A549 (cell line): ENCODE measurements at regions not wholly inside any gene's neighbourhood (a gene's known extent, or its start where the extent isn't known, plus 50 kb on each side); places are given as distances from the start of the nearest gene placed in this dataset.
A peak's percentile ranks its signal among the peaks of the same experiment; 100 is the strongest.

Source experiments
- ATAC-seq, 2 experiments: fragments of 200-7000 bp in 1 of 2; fragments of >200 bp in 1 of 2; cut with Nextera tagmentation in 1 of 2; cut with Tn5 transposase in 1 of 2; 3 replicates each; pipeline versions ENCODE4 v1.8.0 to v1.9.1; 2018 to 2020; ENCODE audit warnings: mild to moderate bottlenecking in 1 of 2, moderate library complexity in 1 of 2
- CTCF ChIA-PET: fragments of 300-600 bp; sonication (Branson Sonifier 250); formaldehyde crosslinking; extraction: SDS; loops from one replicate; lab custom pipeline; 2021; ENCODE audit warnings: antibody characterized with exemption, inconsistent platforms; lab: Yijun Ruan, JAX
- POLR2A ChIA-PET: fragments of 350-600 bp; formaldehyde crosslinking; extraction: SDS; loops from one replicate; lab custom pipeline; 2021; ENCODE audit warnings: antibody characterized with exemption, inconsistent platforms; lab: Yijun Ruan, JAX
- DNase-seq, 2 experiments: peaks; one replicate each; pipeline versions ENCODE4 v3.0.0 to v3.0.0-alpha.2; 2011 to 2016; ENCODE audit warnings: low read depth in 1 of 2, low spot score in 1 of 2
- FAIRE-seq: peaks from 2 replicates; lab custom pipeline; 2011; peaks lifted over from hg19 to GRCh38; lab: Jason Lieb, UNC
- H3K27ac ChIP-seq, 2 experiments: fragments of >200 bp; sonication (Bioruptor Twin); formaldehyde crosslinking; 3 replicates each; pipeline ENCODE4 v1.5.1; 2016 to 2017
- H3K4me1 ChIP-seq: fragments of >200 bp; sonication (Bioruptor Twin); formaldehyde crosslinking; 3 replicates; pipeline ENCODE4 v1.6.1; 2016
- H3K4me2 ChIP-seq: fragments of >200 bp; sonication (Bioruptor Twin); formaldehyde crosslinking; 3 replicates; pipeline ENCODE4 v1.6.1; 2016
- H3K4me3 ChIP-seq: fragments of >200 bp; sonication (Bioruptor Twin); formaldehyde crosslinking; 3 replicates; pipeline ENCODE4 v1.5.1; 2016
- H3K9me3 ChIP-seq: fragments of >200 bp; sonication (Bioruptor Twin); formaldehyde crosslinking; 3 replicates; pipeline ENCODE4 v1.6.1; 2016
- BHLHE40 ChIP-seq: IDR thresholded peaks from 2 replicates; pipeline ENCODE4 v1.6.1; 2012; ENCODE audit warnings: low read depth, low read length, inconsistent platforms
- CBX2 ChIP-seq: fragments of 200-600 bp; sonication (generic); IDR thresholded peaks from 2 replicates; pipeline ENCODE4 v1.6.1; 2016; ENCODE audit warnings: low read depth, mild to moderate bottlenecking, borderline replicate concordance
- CEBPB ChIP-seq, 2 experiments: fragments of >200 bp in 1 of 2; sonication (Bioruptor Twin) in 1 of 2; formaldehyde crosslinking in 1 of 2; IDR thresholded peaks; 2 replicates each; pipeline ENCODE4 v1.6.1; 2012 to 2016
- CHD2 ChIP-seq: fragments of 150-350 bp; IDR thresholded peaks from 2 replicates; pipeline ENCODE4 v1.6.1; 2014; ENCODE audit warnings: low read length; ENCODE audit not compliant: partially characterized antibody
- CHD4 ChIP-seq: fragments of 200-600 bp; sonication (generic); IDR thresholded peaks from 2 replicates; pipeline ENCODE4 v1.6.1; 2016; ENCODE audit warnings: antibody characterized with exemption, mild to moderate bottlenecking, borderline replicate concordance
- EHMT2 ChIP-seq: fragments of 200-600 bp; sonication (generic); IDR thresholded peaks from 2 replicates; pipeline ENCODE4 v1.6.1; 2016; ENCODE audit warnings: antibody characterized with exemption, low read depth, mild to moderate bottlenecking, moderate library complexity
- ESRRA ChIP-seq: fragments of 150-350 bp; IDR thresholded peaks from 2 replicates; pipeline ENCODE4 v1.6.1; 2014; ENCODE audit warnings: mild to moderate bottlenecking, low read length, borderline replicate concordance
- FOSL2 ChIP-seq, 2 experiments: fragments of 450-650 bp in 1 of 2; fragments of >200 bp in 1 of 2; sonication (Bioruptor Twin) in 1 of 2; formaldehyde crosslinking; IDR thresholded peaks; 2 replicates each; pipeline versions ENCODE4 v1.5.0 to v1.6.1; 2016 to 2020; ENCODE audit warnings: mild to moderate bottlenecking in 1 of 2, moderate library complexity in 1 of 2
- FOXS1 ChIP-seq: fragments of 250-450 bp; sonication (Bioruptor Pico); IDR thresholded peaks from 2 replicates; pipeline ENCODE4 v1.5.0; 2020; ENCODE audit warnings: mild to moderate bottlenecking, moderate library complexity
- HDAC2 ChIP-seq: fragments of 200-600 bp; sonication (generic); IDR thresholded peaks from 2 replicates; pipeline ENCODE4 v1.6.1; 2016
- HEYL ChIP-seq: fragments of 250-450 bp; sonication (Bioruptor Pico); IDR thresholded peaks from 2 replicates; pipeline ENCODE4 v1.8.0; 2021; ENCODE audit warnings: mild to moderate bottlenecking, moderate library complexity
- HOXA7 ChIP-seq: fragments of 250-450 bp; sonication (Bioruptor Pico); IDR thresholded peaks from 2 replicates; pipeline ENCODE4 v1.5.0; 2020; ENCODE audit warnings: mild to moderate bottlenecking, moderate library complexity
- JUN ChIP-seq, 2 experiments: fragments of >200 bp; sonication (Bioruptor Twin); formaldehyde crosslinking; IDR thresholded peaks; 2 replicates in 1 of 2; 3 replicates in 1 of 2; pipeline ENCODE4 v1.6.1; 2016 to 2017
- KDM1A ChIP-seq: fragments of 200-600 bp; sonication (generic); IDR thresholded peaks from 2 replicates; pipeline ENCODE4 v1.6.1; 2016; ENCODE audit warnings: low read depth, mild to moderate bottlenecking
- KDM5A ChIP-seq: fragments of 200-600 bp; sonication (generic); IDR thresholded peaks from 2 replicates; pipeline ENCODE4 v1.6.1; 2016; ENCODE audit warnings: antibody characterized with exemption, mild to moderate bottlenecking
- MAZ ChIP-seq: fragments of 150-350 bp; IDR thresholded peaks from 2 replicates; pipeline ENCODE4 v1.6.1; 2014; ENCODE audit warnings: antibody characterized with exemption, low read depth, low read length, borderline replicate concordance
- MYC ChIP-seq: IDR thresholded peaks from 2 replicates; pipeline ENCODE4 v1.6.1; 2012; ENCODE audit warnings: mild to moderate bottlenecking, inconsistent platforms, low read length, improper control_type of control experiment, borderline replicate concordance
- NPAS2 ChIP-seq: fragments of 250-450 bp; sonication (Bioruptor Pico); IDR thresholded peaks from 2 replicates; pipeline ENCODE4 v1.8.0; 2022; ENCODE audit warnings: mild to moderate bottlenecking, moderate library complexity, borderline replicate concordance
- RARB ChIP-seq: fragments of 250-450 bp; sonication (Bioruptor Pico); IDR thresholded peaks from 2 replicates; pipeline ENCODE4 v1.8.0; 2021; ENCODE audit warnings: mild to moderate bottlenecking, moderate library complexity
- RCOR1 ChIP-seq: fragments of 150-350 bp; IDR thresholded peaks from 2 replicates; pipeline ENCODE4 v1.6.1; 2014; ENCODE audit warnings: antibody characterized with exemption, low read length, low read depth
- RFX5 ChIP-seq: fragments of 450-650 bp; IDR thresholded peaks from 2 replicates; pipeline ENCODE4 v1.7.1; 2014; ENCODE audit warnings: antibody characterized with exemption, mild to moderate bottlenecking, moderate library complexity
- RNF2 ChIP-seq: fragments of 200-600 bp; sonication (generic); IDR thresholded peaks from 2 replicates; pipeline ENCODE4 v1.6.1; 2016; ENCODE audit warnings: low read depth, mild to moderate bottlenecking, antibody characterized with exemption, moderate library complexity, borderline replicate concordance
- SMC3 ChIP-seq: fragments of >200 bp; sonication (Bioruptor Twin); formaldehyde crosslinking; IDR thresholded peaks from 3 replicates; pipeline ENCODE4 v1.6.1; 2018; ENCODE audit warnings: inconsistent platforms
- SREBF2 ChIP-seq: fragments of 450-650 bp; IDR thresholded peaks from 2 replicates; pipeline ENCODE4 v1.6.1; 2014; ENCODE audit warnings: mild to moderate bottlenecking, moderate library complexity
- TFCP2L1 ChIP-seq: fragments of 250-450 bp; sonication (Bioruptor Pico); IDR thresholded peaks from 2 replicates; pipeline ENCODE4 v1.5.0; 2021; ENCODE audit warnings: mild to moderate bottlenecking
- TP53 ChIP-seq: fragments of 250-450 bp; sonication (Bioruptor Pico); IDR thresholded peaks from 2 replicates; pipeline ENCODE4 v1.5.0; 2021; ENCODE audit warnings: mild to moderate bottlenecking, moderate library complexity
- USF2 ChIP-seq: fragments of 450-650 bp; IDR thresholded peaks from 2 replicates; pipeline ENCODE4 v1.6.1; 2014; ENCODE audit warnings: antibody characterized with exemption
- ZSCAN20 ChIP-seq: fragments of 250-450 bp; sonication (Bioruptor Pico); IDR thresholded peaks from 2 replicates; pipeline ENCODE4 v1.8.0; 2022; ENCODE audit warnings: mild to moderate bottlenecking, moderate library complexity
- WGBS: methylation state at CpG from one replicate; pipeline ENCODE4 v1.1.6; 2017; ENCODE audit errors: missing lambda C conversion rate; 5-methylcytosine and 5-hydroxymethylcytosine counted together
- TF ChIP-seq, protein P1 (sequence below): IDR thresholded peaks from 2 replicates; pipeline ENCODE4 v1.6.1; 2012
- TF ChIP-seq, protein P2 (sequence below): fragments of >200 bp; sonication (Bioruptor Twin); formaldehyde crosslinking; IDR thresholded peaks from 2 replicates; pipeline ENCODE4 v1.6.1; 2016

GRCh38 chr2:234429265-234429664 lies 67.6 kb downstream of the ARL4C start:
- Histone ChIP-seq H3K27ac (peak overlapping the region in 1 of 2 experiments; percentile 67; a peak in 3 of 6 replicates), H3K9me3 (no peaks in the 10 kb centered on the region), H3K4me1 (peaks cover 16% of the 10 kb centered on the region), H3K4me3 (no peak overlapping the region), H3K4me2 (no peak overlapping the region)
- ATAC-seq (no peak), FAIRE-seq (no peak), DNase-seq (no peak)
- ChIA-PET CTCF (no interaction called here), POLR2A (no interaction called here)
- TF ChIP-seq JUN (IDR thresholded peaks at IDR 0.05) (no peak), USF2 (no peak), ZSCAN20 (CRISPR knock-in tag) (no peak), CHD4 (no peak), TP53 (no peak)
- 70% methylated on average over 5 of the region's 5 CpGs for WGBS

- H3K4me1 ChIP-seq: peaks cover 35% of the 10 kb centered on the region
- peak overlapping the region; percentile 14; the same call in 1 of the 3 replicates for H3K4me2 ChIP-seq
- H3K9me3 ChIP-seq: no peaks in the 10 kb centered on the region
- peak in 1 of 2 experiments; percentile 70; a peak in 3 of 6 replicates for ATAC-seq
- FAIRE-seq: no peak
- peak in 1 of 2 experiments; percentile 70 for DNase-seq
- TF ChIP-seq RFX5 (no peak), KDM1A (no peak), RARB (CRISPR knock-in tag) (no peak), HEYL (CRISPR knock-in tag) (no peak), SMC3 (no peak), RNF2 (no peak), JUN (IDR thresholded peaks at IDR 0.05) (no peak), TFCP2L1 (CRISPR knock-in tag) (no peak), HDAC2 (no peak), MAZ (no peak), BHLHE40 (no peak), CEBPB (IDR thresholded peaks at IDR 0.05) (no peak), EHMT2 (no peak), FOSL2 (IDR thresholded peaks at IDR 0.05) (no peak), FOSL2 (CRISPR knock-in tag; IDR thresholded peaks at IDR 0.05) (no peak), MYC (no peak)
- CTCF ChIA-PET: interaction anchor here (1.5 kb wide), 1 partner anchor 73 kb away, joined by 4 read pairs; no protein-coding TSS in a partner anchor
- H3K27ac ChIP-seq: peak overlapping the region; percentile 47 to 67; a peak in 5 of 6 replicates
- H3K4me3 ChIP-seq: no peak overlapping the region
- WGBS: 81% methylated on average over 15 of the region's 15 CpGs
- POLR2A ChIA-PET: no interaction called here
These were observed 69.5 kb downstream of the ARL4C start for GRCh38 chr2:234427081-234428061.

GRCh38 chr2:234426616-234427015 lies 70.3 kb downstream of the ARL4C start:
- no peak for DNase-seq
- Histone ChIP-seq H3K4me2 (no peak overlapping the region), H3K27ac (peak overlapping the region; percentile 47 to 67; a peak in 4 of 6 replicates), H3K4me3 (no peak overlapping the region), H3K4me1 (peaks cover 41% of the 10 kb centered on the region), H3K9me3 (no peaks in the 10 kb centered on the region)
- ChIA-PET CTCF (interaction anchor here (0.7 kb wide), 1 partner anchor 11 kb away, joined by 4 read pairs; no protein-coding TSS in a partner anchor), POLR2A (no interaction called here)
- FAIRE-seq: no peak
- TF ChIP-seq HOXA7 (CRISPR knock-in tag) (no peak), RCOR1 (no peak), ESRRA (no peak), SREBF2 (no peak), HDAC2 (no peak), KDM1A (no peak), CBX2 (no peak), CHD2 (no peak), JUN (IDR thresholded peaks at IDR 0.05) (no peak), KDM5A (no peak), NPAS2 (CRISPR knock-in tag) (no peak), FOXS1 (CRISPR knock-in tag) (no peak)
- TF ChIP-seq, protein P1, sequence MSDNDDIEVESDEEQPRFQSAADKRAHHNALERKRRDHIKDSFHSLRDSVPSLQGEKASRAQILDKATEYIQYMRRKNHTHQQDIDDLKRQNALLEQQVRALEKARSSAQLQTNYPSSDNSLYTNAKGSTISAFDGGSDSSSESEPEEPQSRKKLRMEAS: no peak
- TF ChIP-seq, protein P2, sequence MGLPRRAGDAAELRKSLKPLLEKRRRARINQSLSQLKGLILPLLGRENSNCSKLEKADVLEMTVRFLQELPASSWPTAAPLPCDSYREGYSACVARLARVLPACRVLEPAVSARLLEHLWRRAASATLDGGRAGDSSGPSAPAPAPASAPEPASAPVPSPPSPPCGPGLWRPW: no peak
- no peak for ATAC-seq
- 95% methylated on average over 4 of the region's 4 CpGs for WGBS
